HG03571 (cell line): ENCODE measurements at regions not wholly inside any gene's neighbourhood (a gene's known extent, or its start where the extent isn't known, plus 50 kb on each side); places are given as distances from the start of the nearest gene placed in this dataset.

Experiments
- ATAC-seq: cut with Tn5 transposase; IDR thresholded peaks from one replicate; pipeline ENCODE4 v1.9.1; 2021; ENCODE audit not compliant: unreplicated experiment

DNA sequence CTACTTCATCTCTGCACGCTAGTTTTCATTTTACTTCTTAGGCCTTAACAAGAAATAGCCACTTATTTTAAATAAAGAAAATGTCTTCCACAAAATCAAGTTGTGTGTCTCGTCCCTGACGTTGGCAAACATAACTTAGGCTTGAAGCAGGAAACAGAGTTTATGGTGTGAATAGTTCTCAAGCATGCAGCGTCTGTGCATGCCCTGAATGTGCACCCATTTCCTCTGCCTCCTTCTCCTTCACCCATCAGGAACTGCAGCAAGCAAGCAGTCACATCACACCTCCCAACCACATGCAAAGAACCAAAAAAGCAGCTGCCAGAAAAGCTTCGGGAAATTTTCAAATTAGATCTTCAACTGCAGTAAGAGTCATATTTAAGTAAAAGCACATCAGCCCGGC is 424.0 kb upstream of the IRX4 start:
- ATAC-seq, result no peak

DNA sequence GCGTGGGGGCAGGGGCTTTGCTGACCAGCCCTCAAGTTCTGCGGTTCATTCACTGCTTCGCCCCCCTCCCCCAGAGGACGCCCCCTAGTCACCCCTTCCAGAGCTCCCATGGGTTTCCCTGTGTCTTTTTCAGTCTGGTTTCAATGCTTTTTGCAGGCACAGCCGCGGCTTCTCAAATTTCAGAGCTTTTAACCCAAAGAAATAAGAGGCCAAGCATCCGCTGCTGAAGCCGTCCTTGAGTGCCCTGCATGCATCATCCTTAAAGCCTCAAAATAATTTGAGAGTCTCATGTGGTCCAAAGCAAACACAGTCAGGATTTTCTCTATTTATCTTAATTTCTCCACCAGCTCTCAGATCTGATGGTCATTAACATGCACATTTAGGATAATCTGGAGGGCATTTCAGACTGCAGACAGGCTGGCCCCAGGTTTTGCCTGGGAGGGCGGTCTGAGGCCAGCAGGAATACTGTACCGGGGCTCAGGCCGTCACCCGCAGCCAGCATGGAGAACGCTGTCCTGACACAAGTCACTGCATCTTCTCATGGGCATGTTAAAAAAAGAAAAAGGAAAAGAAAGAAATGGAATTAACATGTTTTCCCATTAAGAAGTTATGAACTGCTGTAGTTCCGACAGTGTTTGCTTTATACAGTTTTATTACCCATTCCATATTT is 420.8 kb upstream of the IRX4 start:
- ATAC-seq, result no peak

DNA sequence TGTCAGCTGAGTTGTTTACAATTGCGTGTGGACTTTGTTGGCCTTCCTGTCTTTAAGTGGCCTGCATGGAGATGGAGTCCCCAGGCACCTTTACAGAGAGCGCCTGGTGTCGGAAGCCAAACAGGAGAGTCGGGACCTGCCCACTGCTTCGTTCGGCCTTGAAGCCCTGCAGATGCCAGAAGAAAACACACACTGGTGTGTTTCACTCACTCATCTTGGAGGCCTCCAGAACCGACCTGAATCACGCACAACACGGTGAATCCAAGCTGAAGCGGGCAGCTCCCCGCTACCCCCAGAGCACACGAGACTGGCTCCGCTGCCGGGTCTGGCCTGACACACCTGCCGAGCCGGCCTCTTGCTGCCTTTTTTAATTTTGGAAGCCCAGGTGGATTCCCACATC is 419.4 kb upstream of the IRX4 start:
- no peak for ATAC-seq

DNA sequence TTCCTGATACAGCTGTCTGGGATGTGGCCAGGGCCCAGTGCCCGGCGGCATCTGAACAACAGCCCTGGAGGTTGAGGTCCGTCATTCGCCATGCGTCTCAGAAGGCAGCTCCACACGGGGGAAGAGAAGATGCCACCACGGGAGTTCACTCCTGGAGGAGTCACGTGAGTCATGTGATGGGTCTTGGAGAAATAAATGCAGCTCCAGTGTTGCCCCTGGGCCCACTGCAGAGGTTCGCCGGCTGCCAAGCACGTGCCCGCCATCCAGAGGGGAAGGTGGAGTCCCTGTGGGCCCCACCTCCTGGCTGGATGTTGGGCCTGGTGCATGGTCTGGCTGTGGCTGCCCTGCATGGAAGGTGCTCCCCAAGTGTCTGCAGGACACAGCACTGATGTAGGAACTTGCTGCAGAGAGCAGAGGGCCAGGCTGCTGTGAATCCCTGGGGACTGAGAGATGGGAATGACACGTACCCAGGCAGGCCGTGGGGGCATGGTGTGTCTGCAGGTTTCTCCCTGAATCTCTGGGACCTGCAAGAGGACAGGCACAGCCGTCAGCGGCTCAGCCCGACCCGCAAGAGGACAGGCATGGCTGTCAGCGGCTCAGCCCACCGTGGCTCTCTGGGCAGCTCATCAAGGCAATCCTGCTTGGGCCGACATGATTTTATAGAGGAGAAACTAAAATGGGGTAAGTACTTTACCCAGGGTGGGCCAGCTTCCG is 418.3 kb upstream of the IRX4 start:
- ATAC-seq, result no peak

DNA sequence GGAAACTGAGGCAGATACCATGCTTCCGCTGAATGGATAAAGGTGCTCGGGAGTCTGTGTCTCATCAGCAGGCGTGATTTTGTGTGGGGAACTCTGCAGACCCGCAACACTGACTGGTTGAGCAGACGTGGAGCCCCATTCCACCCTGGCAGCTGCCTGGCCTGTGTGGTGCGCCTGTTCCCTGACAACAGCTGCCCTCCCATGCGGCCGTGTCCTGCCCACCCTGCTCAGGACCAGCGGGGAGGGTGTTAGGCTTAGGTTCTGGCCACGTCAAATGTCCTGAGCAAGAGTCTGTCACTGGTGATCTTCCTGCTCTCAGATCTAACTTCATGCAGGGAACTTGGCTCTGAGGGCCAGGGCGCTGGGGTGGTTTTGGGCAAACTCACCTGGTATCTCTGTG is 417.7 kb upstream of the IRX4 start:
- no peak for ATAC-seq

DNA sequence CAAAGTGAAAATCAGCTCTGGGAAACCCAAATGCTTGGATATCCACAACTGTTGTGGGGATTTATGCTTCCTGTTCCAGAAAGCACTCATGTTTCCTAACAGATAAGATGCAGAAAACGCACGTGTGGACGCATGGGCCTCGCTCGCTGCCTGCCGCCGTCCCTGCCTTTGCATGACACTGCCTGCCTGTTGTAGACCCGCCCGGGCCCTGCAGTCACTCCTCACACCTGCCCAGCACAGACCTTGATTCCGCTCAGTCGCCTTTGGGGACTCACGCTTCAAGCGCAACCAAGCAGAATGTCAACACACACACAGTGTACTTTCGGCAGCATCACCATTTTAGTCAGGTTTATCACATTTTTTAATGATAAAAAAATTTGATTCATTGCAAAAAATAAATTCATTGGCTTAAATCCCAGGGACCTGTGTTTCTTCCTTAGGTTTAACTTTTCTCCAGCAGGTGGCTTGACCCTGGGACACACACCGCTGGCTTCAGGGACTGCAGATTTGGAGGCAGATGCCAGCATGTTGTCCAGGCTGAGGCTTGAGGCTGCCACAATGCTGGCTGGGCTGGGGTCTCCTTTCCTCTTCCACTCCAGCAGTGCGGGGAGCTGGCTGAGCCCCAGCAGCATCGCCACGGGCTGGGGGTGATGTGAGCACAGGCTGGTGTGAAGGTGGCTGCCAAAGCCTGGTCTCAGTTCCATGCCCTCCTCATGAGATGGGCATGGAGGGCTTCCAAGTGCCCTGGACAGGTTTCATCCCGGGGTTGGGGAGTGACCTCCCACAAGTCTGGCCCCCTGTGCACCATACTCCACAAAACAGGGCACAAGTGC is 416.9 kb upstream of the IRX4 start:
- ATAC-seq, result no peak

DNA sequence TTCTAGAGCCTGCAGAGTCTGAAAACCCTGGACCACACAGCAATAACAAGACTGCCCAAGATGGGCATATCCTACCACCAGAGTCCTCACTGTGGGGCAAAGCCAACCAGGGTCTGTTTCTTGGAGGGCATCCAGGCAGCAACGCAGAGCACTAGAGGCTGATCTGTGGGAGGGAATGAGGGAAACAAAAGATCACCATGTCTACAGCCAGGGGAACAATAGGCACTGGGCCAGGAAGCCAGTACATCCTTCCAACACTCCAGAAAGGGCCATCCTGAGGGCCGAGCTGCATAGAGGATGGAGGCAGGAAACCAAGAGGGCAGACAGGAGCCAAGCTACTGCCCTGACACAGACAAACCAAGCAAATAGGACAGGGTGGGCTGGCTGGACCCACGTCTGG is 416.1 kb upstream of the IRX4 start:
- no peak for ATAC-seq

DNA sequence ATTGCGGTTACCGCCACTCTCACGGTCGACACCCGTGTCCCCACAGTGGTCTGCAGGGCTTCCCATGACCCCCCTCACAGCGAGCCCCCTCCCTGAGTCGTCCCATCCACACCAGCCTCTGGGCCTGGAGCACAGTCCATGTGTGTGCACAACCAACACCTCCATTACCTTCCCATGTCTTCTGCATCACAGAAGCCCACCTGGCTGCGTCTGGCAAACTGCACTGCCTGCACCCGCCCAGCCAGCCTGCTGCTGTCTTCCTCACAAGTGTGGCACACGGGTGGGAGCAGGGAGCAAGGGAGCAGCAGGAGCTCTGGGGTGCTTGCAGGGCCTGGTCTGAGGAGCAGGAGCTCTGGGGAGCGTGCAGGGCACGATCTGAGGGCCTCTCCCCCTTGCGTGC is 415.3 kb upstream of the IRX4 start:
- ATAC-seq, result no peak

DNA sequence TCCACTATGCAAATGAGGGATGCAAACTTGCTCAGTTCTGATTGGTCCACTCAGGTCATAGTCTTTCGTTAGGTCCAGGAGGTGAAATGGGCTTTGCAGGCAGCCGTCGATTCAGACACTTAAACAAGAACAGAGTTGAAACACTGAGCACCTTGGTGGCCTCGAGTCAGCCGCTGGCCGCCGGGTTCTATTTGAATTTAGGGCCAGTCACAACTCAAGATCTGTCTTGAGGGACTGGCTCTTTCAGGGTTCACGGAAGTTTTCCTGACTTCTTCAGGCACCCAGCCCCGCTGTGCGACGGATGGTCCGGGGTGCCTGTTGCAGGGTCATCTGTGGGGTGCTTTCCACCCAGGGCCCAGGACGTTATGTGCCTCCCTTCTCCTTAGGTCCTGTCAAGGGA is 412.8 kb upstream of the IRX4 start:
- ATAC-seq, result no peak

DNA sequence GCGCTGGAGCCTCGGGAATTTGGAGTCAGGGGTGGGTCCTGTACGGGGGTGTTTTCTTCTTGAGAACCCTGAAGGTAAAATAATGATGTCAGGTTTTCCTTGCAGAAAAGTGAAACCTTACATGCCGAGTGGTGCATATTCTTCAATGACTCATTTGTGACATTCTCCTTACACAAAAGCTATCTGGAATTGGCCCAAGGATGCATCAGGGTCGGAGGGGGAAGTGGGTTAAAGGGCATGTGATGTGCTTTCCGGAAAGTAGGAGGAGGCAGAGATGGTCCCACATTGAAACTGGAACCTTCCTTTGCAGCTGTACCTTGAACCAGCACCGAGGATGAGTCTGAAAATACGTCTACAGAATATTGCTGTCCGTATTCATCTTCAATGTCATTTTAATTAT is 411.2 kb upstream of the IRX4 start:
- no peak for ATAC-seq

DNA sequence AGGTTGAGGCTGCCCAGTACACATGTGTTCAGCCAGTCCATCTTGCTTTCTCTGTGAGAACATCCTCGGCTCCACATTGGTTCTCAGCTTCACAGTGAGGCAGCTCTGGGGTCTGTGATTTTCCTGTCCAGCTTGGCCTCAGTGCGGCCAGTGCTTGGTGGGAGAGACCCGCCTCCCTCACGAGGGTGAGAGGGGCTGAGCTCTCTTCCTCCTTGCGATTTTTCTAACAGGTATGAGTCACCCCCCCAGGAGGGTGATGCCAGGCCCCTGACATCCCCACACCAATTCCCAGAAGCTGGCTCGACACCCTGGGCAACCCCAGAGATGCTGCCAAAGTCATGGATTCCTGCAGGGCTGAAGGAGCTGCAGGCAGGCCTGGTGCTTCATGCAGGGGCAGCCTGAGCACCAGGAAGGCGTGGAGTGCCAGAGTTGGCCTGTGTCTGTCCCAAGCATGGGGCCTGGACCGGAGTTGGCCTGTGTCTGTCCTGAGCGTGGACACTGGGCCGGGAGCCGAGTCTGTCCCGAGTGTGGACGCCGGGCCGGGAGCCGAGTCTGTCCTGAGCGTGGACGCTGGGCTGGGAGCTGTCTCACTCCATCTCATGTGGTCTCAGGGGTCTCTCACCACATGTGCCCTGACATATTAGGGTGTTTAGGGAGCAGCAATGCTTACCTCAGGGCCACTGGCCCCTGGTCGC is 408.6 kb upstream of the IRX4 start:
- ATAC-seq, result no peak

DNA sequence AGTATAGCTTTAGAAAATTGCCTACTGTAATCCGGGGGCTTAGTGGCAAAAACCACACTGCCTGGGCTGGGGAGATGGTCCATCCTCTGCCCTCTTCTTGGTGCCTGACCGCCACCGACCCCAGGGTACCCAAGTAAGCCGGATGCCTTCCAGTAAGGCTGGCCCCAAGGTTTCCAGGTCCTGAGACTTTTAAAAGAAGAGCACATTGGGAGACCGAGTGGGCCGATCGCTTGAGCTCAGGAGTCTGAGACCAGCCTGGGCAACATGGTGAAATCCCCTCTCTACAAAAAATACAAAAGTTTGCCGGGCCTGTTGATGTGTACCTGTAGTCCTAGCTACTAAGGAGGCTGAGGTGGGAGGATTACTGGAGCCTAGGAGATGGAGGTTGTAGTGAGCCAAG is 406.7 kb upstream of the IRX4 start:
- ATAC-seq, result no peak

DNA sequence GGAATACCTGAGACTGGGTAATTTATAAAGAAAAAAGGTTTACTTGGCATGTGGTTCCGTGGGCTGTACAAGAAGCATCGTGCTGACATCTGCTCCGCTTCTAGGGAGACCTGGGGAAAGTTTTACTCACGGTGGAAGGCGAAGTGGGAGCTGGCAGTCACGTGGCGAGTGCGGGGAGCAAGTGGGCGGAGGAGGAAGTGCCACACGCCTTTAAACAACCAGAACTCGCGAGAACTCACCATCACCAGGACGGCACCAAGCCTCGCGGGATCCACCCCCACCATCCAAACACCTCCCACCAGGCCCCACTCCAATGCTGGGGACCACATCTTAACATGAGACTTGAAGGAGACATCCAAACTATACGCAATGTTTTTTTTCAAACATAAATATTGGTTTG is 406.2 kb upstream of the IRX4 start:
- ATAC-seq, result no peak

DNA sequence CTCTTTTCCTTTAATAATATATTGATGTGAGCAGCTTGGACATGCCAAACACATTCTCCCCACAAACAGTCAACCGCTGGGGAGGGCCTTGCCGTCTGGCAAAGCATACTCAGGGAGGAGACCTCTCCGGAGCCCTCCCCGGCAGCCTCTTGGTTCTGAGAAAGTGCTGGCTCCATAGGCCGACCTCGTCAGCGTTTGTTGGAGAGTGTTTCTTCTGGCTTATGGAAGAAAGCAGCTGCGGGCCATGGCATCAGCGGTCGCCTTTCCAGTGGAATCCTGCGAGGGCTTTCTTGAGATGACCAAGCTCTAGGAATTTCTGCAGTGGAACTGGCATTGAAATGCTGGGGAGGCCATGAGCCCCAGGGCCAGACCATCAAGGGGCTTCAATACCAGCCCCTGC is 405.7 kb upstream of the IRX4 start:
- ATAC-seq, result no peak

DNA sequence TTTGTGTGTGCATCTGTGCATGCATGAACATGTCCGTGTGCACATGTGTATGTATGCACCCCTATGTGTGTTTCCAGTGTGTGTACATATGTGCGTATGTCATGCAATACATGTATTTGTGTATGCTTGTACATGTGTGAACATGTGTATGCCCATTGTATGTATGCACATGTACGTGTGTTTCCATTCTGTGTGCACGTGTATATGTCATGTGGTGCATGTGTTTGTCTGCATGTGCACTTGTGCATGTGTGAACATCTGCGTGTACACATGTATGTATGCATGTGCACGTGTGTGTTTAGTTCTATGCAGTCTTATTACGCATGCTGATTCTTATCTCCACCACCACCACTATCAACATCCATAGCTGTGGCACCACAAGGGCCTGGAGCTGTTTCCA is 403.5 kb upstream of the IRX4 start:
- ATAC-seq, result no peak

DNA sequence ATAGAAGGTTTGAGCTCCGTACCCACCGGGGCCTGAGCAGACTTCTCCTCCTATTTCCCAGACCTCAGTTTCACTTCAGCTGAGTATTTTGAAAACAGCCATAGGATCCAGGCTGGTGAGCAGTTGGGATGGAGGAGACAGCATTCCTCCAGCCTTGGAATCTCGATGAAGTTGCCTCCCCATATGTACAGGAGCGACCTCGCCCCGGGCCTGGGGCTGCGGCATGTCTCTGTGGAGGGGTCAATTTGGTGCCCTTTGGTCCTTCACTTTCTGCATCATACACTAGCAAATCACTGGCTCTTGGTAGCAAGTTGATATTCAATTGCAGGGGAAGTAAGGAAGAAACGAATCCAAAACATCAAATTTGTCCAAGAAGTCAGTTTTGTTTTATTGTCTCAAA is 402.0 kb upstream of the IRX4 start:
- ATAC-seq, result no peak

DNA sequence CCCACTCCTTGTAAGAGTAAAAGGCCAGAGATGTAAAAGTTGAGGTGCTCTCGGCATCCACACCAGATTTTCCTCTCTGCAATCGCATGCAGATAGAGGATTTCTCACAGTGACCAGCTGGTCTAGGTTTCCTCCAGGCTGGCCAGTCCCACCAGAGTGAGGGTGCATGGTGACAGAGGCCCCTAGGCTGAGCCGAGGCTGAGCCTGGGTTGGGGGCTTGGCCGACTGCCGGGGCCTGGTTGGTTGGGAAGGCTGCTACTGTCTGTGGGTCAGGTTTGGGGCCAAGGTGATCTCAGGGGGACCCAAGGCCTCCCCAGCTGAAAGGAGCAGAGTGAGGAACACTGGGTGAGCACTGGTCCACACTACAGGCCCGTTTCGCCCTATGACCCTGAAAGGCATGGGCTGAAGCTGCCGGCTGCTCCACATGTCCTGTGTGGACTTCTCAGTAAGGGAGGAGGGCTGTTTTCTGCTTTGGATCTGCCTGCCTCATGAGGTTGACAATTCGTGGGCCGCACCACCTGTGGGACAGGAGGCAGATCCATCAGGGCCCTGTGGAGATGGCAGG is 400.8 kb upstream of the IRX4 start:
- ATAC-seq, result no peak

DNA sequence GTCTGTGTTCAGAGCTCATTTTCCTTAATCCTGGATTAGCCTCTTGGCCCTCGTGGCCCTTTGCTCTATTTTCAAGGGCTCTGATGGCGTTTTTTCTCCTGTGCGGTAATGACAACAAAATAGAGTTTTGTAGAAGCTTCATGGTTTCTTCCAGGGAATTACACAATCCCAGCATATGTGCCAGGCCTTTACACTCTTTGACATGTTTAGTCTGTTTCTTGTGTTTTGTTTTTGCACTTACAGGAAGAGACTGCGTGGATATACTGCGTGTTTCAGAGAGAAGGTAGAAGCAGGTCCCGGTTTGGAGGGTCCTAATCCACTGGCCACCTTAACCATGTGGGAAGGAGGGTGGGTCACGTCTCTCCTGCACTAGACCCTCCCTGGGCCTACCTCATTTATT is 400.2 kb upstream of the IRX4 start:
- ATAC-seq, result no peak

DNA sequence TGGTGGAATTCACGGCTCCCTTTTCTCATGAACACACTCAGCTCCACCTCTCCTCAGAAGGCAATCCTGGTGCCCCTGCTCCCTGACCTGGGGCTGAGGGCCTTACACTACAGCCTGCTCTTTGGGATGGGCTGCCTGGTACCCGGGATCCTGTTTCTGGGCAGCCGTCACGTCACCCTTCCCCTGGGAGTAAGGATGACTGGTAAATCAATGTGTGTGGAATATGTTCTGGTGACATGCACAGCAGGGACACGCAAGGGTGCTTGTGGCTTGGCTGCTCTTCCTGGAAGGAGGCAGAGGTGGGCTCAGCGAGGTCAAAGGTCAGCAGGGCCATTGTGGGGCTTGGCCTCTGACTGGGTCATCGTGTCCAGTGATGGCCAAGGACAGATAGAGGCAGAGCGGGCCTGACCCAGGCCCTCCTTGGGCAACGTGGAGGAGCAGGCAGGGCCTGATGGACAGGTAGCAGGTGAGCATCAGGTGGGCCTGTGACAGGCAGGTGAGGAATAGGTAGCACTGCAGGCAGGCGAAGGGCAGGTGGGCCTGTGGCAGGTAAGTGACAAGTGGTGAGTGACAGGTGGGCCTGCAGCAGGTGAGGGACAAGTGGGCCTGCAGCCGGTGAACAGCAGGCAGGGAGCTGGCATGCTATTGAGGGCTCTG is 399.4 kb upstream of the IRX4 start:
- ATAC-seq, result no peak

DNA sequence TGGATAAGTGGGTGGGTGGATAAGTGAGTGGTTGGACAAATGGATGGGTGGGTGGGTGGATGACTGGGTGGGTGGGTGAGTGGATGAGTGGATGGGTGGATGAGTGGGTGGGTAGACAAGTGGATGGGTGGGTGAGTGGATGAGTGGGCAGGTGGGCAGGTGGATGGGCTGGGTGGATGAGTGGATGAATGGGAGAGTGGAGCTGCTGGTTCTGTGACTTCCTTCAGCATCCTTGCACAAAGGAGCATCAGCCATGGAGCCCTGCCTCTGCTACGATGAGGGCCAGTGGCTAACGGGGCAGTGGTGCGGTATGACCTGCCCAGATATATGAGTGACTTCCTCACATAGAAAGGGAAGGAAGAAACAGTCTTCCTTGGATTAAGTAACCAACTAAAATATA is 398.7 kb upstream of the IRX4 start:
- no peak for ATAC-seq

DNA sequence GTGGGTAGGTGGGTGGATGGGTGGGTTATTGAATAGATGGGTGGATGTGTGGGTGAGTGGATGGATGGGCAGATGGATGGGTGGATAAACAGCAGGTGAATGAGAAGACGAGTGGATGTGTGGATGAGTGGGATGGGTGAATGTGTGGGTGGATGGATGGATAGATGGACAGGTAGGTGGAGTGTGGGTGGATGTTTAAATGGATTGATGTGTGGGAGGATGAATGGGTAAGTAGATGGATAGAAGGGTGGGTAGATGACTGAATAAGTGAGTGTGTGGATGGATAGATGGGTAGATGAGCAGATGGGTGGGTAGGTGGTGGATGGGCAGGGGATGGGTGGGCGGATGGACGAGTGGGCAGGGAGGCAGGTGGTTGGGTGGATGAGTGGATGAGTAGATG is 397.6 kb upstream of the IRX4 start:
- no peak for ATAC-seq
